Upper lobe of left lung (tissue), 6 donors: ENCODE measurements at regions not wholly inside any gene's neighbourhood (a gene's known extent, or its start where the extent isn't known, plus 50 kb on each side); places are given as distances from the start of the nearest gene placed in this dataset.

Source experiments
- ATAC-seq, 2 donors: fragments of 200-7000 bp; cut with Tn5 transposase; one replicate each; pipeline ENCODE4 v1.9.1; 2022; ENCODE audit warnings: mild to moderate bottlenecking in 2 of 2, moderate library complexity in 2 of 2; ENCODE audit not compliant: low FRiP score in 2 of 2
- DNase-seq, 2 donors: peaks; one replicate each; pipeline ENCODE4 v3.0.0-alpha.2; 2019 to 2020
- H3K27ac ChIP-seq, 4 donors: fragments of 200-600 bp; sonication (generic); one replicate each; pipeline ENCODE4 v1.5.1; 2016 to 2019
- H3K27me3 ChIP-seq, 4 donors: fragments of 200-600 bp; sonication (generic); one replicate each; pipeline ENCODE4 v1.5.1; 2017 to 2019
- H3K36me3 ChIP-seq, 4 donors: fragments of 200-600 bp; sonication (generic); one replicate each; pipeline ENCODE4 v1.5.1; 2016 to 2019
- H3K4me1 ChIP-seq, 4 donors: fragments of 200-600 bp; sonication (generic); one replicate each; pipeline ENCODE4 v1.5.1; 2018 to 2019
- H3K4me3 ChIP-seq, 4 donors: fragments of 200-600 bp; sonication (generic); one replicate each; pipeline ENCODE4 v1.5.1; 2017 to 2019; ENCODE audit warnings: mild to moderate bottlenecking in 2 of 4, moderate library complexity in 1 of 4
- H3K9me3 ChIP-seq, 4 donors: fragments of 200-600 bp; sonication (generic); one replicate each; pipeline ENCODE4 v1.5.1; 2018 to 2019
- CTCF ChIP-seq, 6 experiments: fragments of 450-650 bp in 4 of 6; fragments of 200-600 bp in 2 of 6; sonication (generic) in 2 of 6; IDR thresholded peaks; one replicate each; pipeline ENCODE4 v1.5.1; 2016 to 2019; ENCODE audit warnings: antibody characterized with exemption in 6 of 6
- EP300 ChIP-seq, 4 donors: sonication (generic); formaldehyde crosslinking; IDR thresholded peaks; one replicate each; pipeline ENCODE4 v1.5.1; 2017; ENCODE audit warnings: antibody characterized with exemption in 4 of 4, control low read depth in 2 of 4
- POLR2A ChIP-seq, 4 donors: fragments of 450-650 bp; IDR thresholded peaks; one replicate each; pipeline ENCODE4 v1.5.1; 2016 to 2017; ENCODE audit warnings: antibody characterized with exemption in 4 of 4, mild to moderate bottlenecking in 2 of 4
- POLR2AphosphoS5 ChIP-seq, 2 donors: sonication (generic); formaldehyde crosslinking; IDR thresholded peaks; one replicate each; pipeline ENCODE4 v1.5.1; 2017; ENCODE audit warnings: antibody characterized with exemption in 2 of 2
- WGBS, 2 donors: methylation state at CpG; one replicate each; pipeline ENCODE4 v1.1.5; 2017 to 2018; 5-methylcytosine and 5-hydroxymethylcytosine counted together
- donor health status: DM: no; HTN: no; CAD: no; lungs with moderate emphysema.
- donor health status: DM: no; HTN: yes; CAD: no; lungs with severe emphysema.

- Histone ChIP-seq H3K9me3 (peaks cover 0 to 3% (median 0%) of the 10 kb centered on the region in 4 donors), H3K27me3 (no peaks in the 10 kb centered on the region), H3K27ac (no peak overlapping the region), H3K4me1 (no peaks in the 10 kb centered on the region), H3K36me3 (no peaks in the 10 kb centered on the region), H3K4me3 (no peak overlapping the region)
- ATAC-seq (no peak), DNase-seq (no peak)
- 66 to 70% methylated on average over 3 of the region's 3 CpGs for WGBS, 2 donors
- no peak for TF ChIP-seq POLR2AphosphoS5 (IDR thresholded peaks at IDR 0.05)
- no peak for TF ChIP-seq CTCF (IDR thresholded peaks at IDR 0.05)
- TF ChIP-seq EP300 (IDR thresholded peaks at IDR 0.05), result no peak
- no peak for TF ChIP-seq POLR2A (IDR thresholded peaks at IDR 0.05)
These were observed 85.8 kb upstream of the NELL2 start for GRCh38 chr12:44961887-44962286.

- WGBS, 2 donors, result 60 to 100% methylated on average over 1 to 3 of the region's 3 CpGs
- H3K9me3 ChIP-seq, result peaks cover 0 to 3% (median 0%) of the 10 kb centered on the region in 4 donors
- H3K27ac ChIP-seq, result no peak overlapping the region
- ATAC-seq (no peak), DNase-seq (no peak)
- TF ChIP-seq EP300 (IDR thresholded peaks at IDR 0.05), result no peak
- TF ChIP-seq POLR2AphosphoS5 (IDR thresholded peaks at IDR 0.05), result no peak
- TF ChIP-seq POLR2A (IDR thresholded peaks at IDR 0.05), result no peak
- no peak for TF ChIP-seq CTCF (IDR thresholded peaks at IDR 0.05)
- H3K4me3 ChIP-seq, result no peak overlapping the region
- H3K4me1 ChIP-seq, result no peaks in the 10 kb centered on the region
- H3K27me3 ChIP-seq, result no peaks in the 10 kb centered on the region
- H3K36me3 ChIP-seq, result no peaks in the 10 kb centered on the region
These were observed 84.7 kb upstream of the NELL2 start for GRCh38 chr12:44960856-44961255.

- TF ChIP-seq POLR2AphosphoS5 (IDR thresholded peaks at IDR 0.05) (no peak), POLR2A (IDR thresholded peaks at IDR 0.05) (no peak)
- DNase-seq (no peak), ATAC-seq (no peak)
- Histone ChIP-seq H3K9me3 (peaks cover 0 to 3% (median 0%) of the 10 kb centered on the region in 4 donors), H3K4me1 (no peaks in the 10 kb centered on the region), H3K27ac (no peak overlapping the region), H3K27me3 (no peaks in the 10 kb centered on the region), H3K4me3 (no peak overlapping the region), H3K36me3 (no peaks in the 10 kb centered on the region)
- 89 to 93% methylated on average over 3 of the region's 3 CpGs for WGBS, 2 donors
These were observed 84.3 kb upstream of the NELL2 start for GRCh38 chr12:44960423-44960822.

- no peaks in the 10 kb centered on the region for H3K9me3 ChIP-seq
- no peak overlapping the region for H3K4me3 ChIP-seq
- no peaks in the 10 kb centered on the region for H3K4me1 ChIP-seq
- WGBS, 2 donors, result 75 to 84% methylated on average over 1 of the region's 1 CpG
- no peak for TF ChIP-seq POLR2A (IDR thresholded peaks at IDR 0.05)
- no peak for TF ChIP-seq EP300 (IDR thresholded peaks at IDR 0.05)
- TF ChIP-seq CTCF (IDR thresholded peaks at IDR 0.05), result no peak
- no peak for TF ChIP-seq POLR2AphosphoS5 (IDR thresholded peaks at IDR 0.05)
- no peaks in the 10 kb centered on the region for H3K27me3 ChIP-seq
- no peak for ATAC-seq
- H3K36me3 ChIP-seq, result no peaks in the 10 kb centered on the region
- DNase-seq, result no peak
- no peak overlapping the region for H3K27ac ChIP-seq
These were observed 71.0 kb upstream of the NELL2 start for GRCh38 chr12:44947163-44947562.

- Histone ChIP-seq H3K36me3 (no peaks in the 10 kb centered on the region), H3K9me3 (no peaks in the 10 kb centered on the region), H3K4me3 (no peak overlapping the region), H3K27ac (no peak overlapping the region), H3K27me3 (no peaks in the 10 kb centered on the region), H3K4me1 (no peaks in the 10 kb centered on the region)
- DNase-seq, result no peak
- ATAC-seq, result no peak
- TF ChIP-seq EP300 (IDR thresholded peaks at IDR 0.05), result no peak
- TF ChIP-seq CTCF (IDR thresholded peaks at IDR 0.05), result no peak
- TF ChIP-seq POLR2A (IDR thresholded peaks at IDR 0.05), result no peak
- no peak for TF ChIP-seq POLR2AphosphoS5 (IDR thresholded peaks at IDR 0.05)
- 79 to 89% methylated on average over 5 of the region's 5 CpGs for WGBS, 2 donors
These were observed 66.6 kb upstream of the NELL2 start for GRCh38 chr12:44942714-44943113.
